Caco-2 (cell line): ENCODE measurements at regions not wholly inside any gene's neighbourhood (a gene's known extent, or its start where the extent isn't known, plus 50 kb on each side); places are given as distances from the start of the nearest gene placed in this dataset.

Experiments
- BruUV-seq: library from RNA; stranded (reverse); fragments of 400-500 nt; replicated peaks from 2 replicates; lab custom pipeline; 2021; lab: Mats Ljungman, UMichigan
- CTCF ChIA-PET: fragments of 300-600 bp; sonication (Branson Sonifier 250); formaldehyde crosslinking; loops from one replicate; lab custom pipeline; 2022; ENCODE audit warnings: antibody characterized with exemption; lab: Charles Lee
- POLR2A ChIA-PET: fragments of 300-600 bp; sonication (Branson Sonifier 250); formaldehyde crosslinking; loops from one replicate; lab custom pipeline; 2022; ENCODE audit warnings: antibody characterized with exemption; lab: Charles Lee
- DNase-seq, 2 experiments: peaks; one replicate each; pipeline versions ENCODE4 v3.0.0 to v3.0.0-alpha.2; 2020 to 2022
- H3K27me3 ChIP-seq: replicated peaks from 2 replicates; pipeline ENCODE4 v1.6.0; 2011; ENCODE audit warnings: low read length; ENCODE audit not compliant: control insufficient read depth, insufficient read depth
- H3K36me3 ChIP-seq: 2 replicates; pipeline ENCODE4 v1.5.1; 2011; ENCODE audit warnings: low read length; ENCODE audit not compliant: control insufficient read depth, insufficient read depth
- H3K4me1 ChIP-seq: fragments of 250-450 bp; sonication (Bioruptor Pico); 2 replicates; pipeline ENCODE4 v1.5.1; 2020; ENCODE audit warnings: mild to moderate bottlenecking
- H3K4me3 ChIP-seq: 2 replicates; pipeline ENCODE4 v1.5.1; 2011; ENCODE audit warnings: low read depth, mild to moderate bottlenecking, control low read depth, low read length
- H3K9me3 ChIP-seq: fragments of 250-450 bp; sonication (Bioruptor Pico); 2 replicates; pipeline ENCODE4 v1.5.1; 2020; ENCODE audit warnings: mild to moderate bottlenecking, moderate library complexity
- H3K27ac Mint-ChIP-seq: one replicate; pipeline ENCODE4 v1.8.0; 2022; ENCODE audit warnings: mixed read lengths; ENCODE audit not compliant: unreplicated experiment
- H3K27me3 Mint-ChIP-seq: one replicate; pipeline ENCODE4 v1.8.0; 2022; ENCODE audit warnings: mixed read lengths; ENCODE audit not compliant: insufficient read depth, unreplicated experiment
- H3K36me3 Mint-ChIP-seq: one replicate; pipeline ENCODE4 v1.8.0; 2022; ENCODE audit warnings: mild to moderate bottlenecking, mixed read lengths; ENCODE audit not compliant: insufficient read depth, unreplicated experiment
- H3K4me1 Mint-ChIP-seq: one replicate; pipeline ENCODE4 v1.8.0; 2022; ENCODE audit warnings: low read depth, mixed read lengths; ENCODE audit not compliant: unreplicated experiment
- H3K4me3 Mint-ChIP-seq: one replicate; pipeline ENCODE4 v1.8.0; 2022; ENCODE audit warnings: mild to moderate bottlenecking, moderate library complexity, mixed read lengths; ENCODE audit not compliant: unreplicated experiment
- H3K9me3 Mint-ChIP-seq: one replicate; pipeline ENCODE4 v1.8.0; 2022; ENCODE audit warnings: mixed read lengths; ENCODE audit not compliant: unreplicated experiment
- CTCF ChIP-seq, 2 experiments: fragments of 200-600 bp in 1 of 2; IDR thresholded peaks; 1 replicate in 1 of 2; 2 replicates in 1 of 2; pipeline versions ENCODE4 v1.5.1 to v1.8.0; 2011 to 2022; ENCODE audit warnings: antibody characterized with exemption in 1 of 2, control low read depth in 1 of 2, inconsistent platforms in 1 of 2, low read depth in 1 of 2, low read length in 1 of 2, mild to moderate bottlenecking in 1 of 2, moderate library complexity in 1 of 2; ENCODE audit not compliant: insufficient read depth in 1 of 2, severe bottlenecking in 1 of 2, unreplicated experiment in 1 of 2
- intact Hi-C: fragments of 100-400 bp; cut with micrococcal nuclease; formaldehyde crosslinking; loops from one replicate; pipeline ENCODE4 v1.10.0; 2022; ENCODE audit not compliant: unreplicated experiment

- peaks cover 9% of the 10 kb centered on the region for H3K9me3 Mint-ChIP-seq
- H3K36me3 Mint-ChIP-seq: no peaks in the 10 kb centered on the region
- TF ChIP-seq CTCF (IDR thresholded peaks at IDR 0.05; ENCODE audit: insufficient read depth in 1 of 2, low read depth in 1 of 2, low read length in 1 of 2, severe bottlenecking in 1 of 2, unreplicated experiment in 1 of 2): no peak
- H3K27me3 Mint-ChIP-seq: no peaks in the 10 kb centered on the region
- no peak for DNase-seq
- no peak overlapping the region for H3K4me3 Mint-ChIP-seq
- H3K4me1 Mint-ChIP-seq: peaks cover 5% of the 10 kb centered on the region
- POLR2A ChIA-PET: no interaction called here
- Histone ChIP-seq H3K4me1 (no peaks in the 10 kb centered on the region), H3K36me3 (no peaks in the 10 kb centered on the region), H3K27me3 (no peaks in the 10 kb centered on the region), H3K9me3 (no peaks in the 10 kb centered on the region), H3K4me3 (no peak overlapping the region)
- CTCF ChIA-PET: no interaction called here
- no peak overlapping the region for H3K27ac Mint-ChIP-seq
- no TSS peak for BruUV-seq
- intact Hi-C loops: no loop called here
These were observed 508.1 kb upstream of the BTBD3 start for GRCh38 chr20:11409561-11409960.

- Histone ChIP-seq H3K27me3 (no peaks in the 10 kb centered on the region), H3K4me3 (no peak overlapping the region), H3K4me1 (no peaks in the 10 kb centered on the region), H3K9me3 (no peaks in the 10 kb centered on the region), H3K36me3 (no peaks in the 10 kb centered on the region)
- intact Hi-C loops: no loop called here
- no peak for TF ChIP-seq CTCF (IDR thresholded peaks at IDR 0.05; ENCODE audit: insufficient read depth in 1 of 2, low read depth in 1 of 2, low read length in 1 of 2, severe bottlenecking in 1 of 2, unreplicated experiment in 1 of 2)
- no peak for DNase-seq
- H3K4me1 Mint-ChIP-seq: no peaks in the 10 kb centered on the region
- no peaks in the 10 kb centered on the region for H3K36me3 Mint-ChIP-seq
- no peaks in the 10 kb centered on the region for H3K27me3 Mint-ChIP-seq
- peaks cover 9% of the 10 kb centered on the region for H3K9me3 Mint-ChIP-seq
- no peak overlapping the region for H3K27ac Mint-ChIP-seq
- no peak overlapping the region for H3K4me3 Mint-ChIP-seq
- BruUV-seq: no TSS peak
- CTCF ChIA-PET: interaction anchor here (0.7 kb wide), 1 partner anchor 26 kb away, joined by 6 read pairs; no protein-coding TSS in a partner anchor
- POLR2A ChIA-PET: interaction anchor here (0.5 kb wide), 1 partner anchor 530 kb away, joined by 3 read pairs; no protein-coding TSS in a partner anchor
These were observed 505.9 kb upstream of the BTBD3 start for GRCh38 chr20:11411765-11412164.

- peaks cover 4% of the 10 kb centered on the region for H3K9me3 Mint-ChIP-seq
- H3K27ac Mint-ChIP-seq: no peak overlapping the region
- POLR2A ChIA-PET: no interaction called here
- CTCF ChIA-PET: no interaction called here
- H3K4me3 Mint-ChIP-seq: no peak overlapping the region
- DNase-seq: no peak
- Histone ChIP-seq H3K27me3 (no peaks in the 10 kb centered on the region), H3K36me3 (no peaks in the 10 kb centered on the region), H3K4me3 (no peak overlapping the region), H3K9me3 (no peaks in the 10 kb centered on the region; the same call in 1 of the 2 replicates), H3K4me1 (peaks cover 5% of the 10 kb centered on the region; the same call in 1 of the 2 replicates)
- no peaks in the 10 kb centered on the region for H3K27me3 Mint-ChIP-seq
- peaks cover 7% of the 10 kb centered on the region for H3K4me1 Mint-ChIP-seq
- no peak for TF ChIP-seq CTCF (IDR thresholded peaks at IDR 0.05; ENCODE audit: insufficient read depth in 1 of 2, low read depth in 1 of 2, low read length in 1 of 2, severe bottlenecking in 1 of 2, unreplicated experiment in 1 of 2)
- no TSS peak for BruUV-seq
- H3K36me3 Mint-ChIP-seq: no peaks in the 10 kb centered on the region
- intact Hi-C loops: no loop called here
These were observed 490.7 kb upstream of the BTBD3 start for GRCh38 chr20:11426948-11427347.
